NT2/D1 (cell line): ENCODE measurements at regions not wholly inside any gene's neighbourhood (a gene's known extent, or its start where the extent isn't known, plus 50 kb on each side); places are given as distances from the start of the nearest gene placed in this dataset.

Experiments
- YY1 ChIP-seq: IDR thresholded peaks from 2 replicates; pipeline ENCODE4 v1.6.1; 2011; ENCODE audit not compliant: insufficient read length, insufficient read depth
- ZNF274 ChIP-seq: IDR thresholded peaks from 2 replicates; pipeline ENCODE4 v1.6.1; 2011; ENCODE audit warnings: mild to moderate bottlenecking, low read depth, low read length

- TF ChIP-seq ZNF274 (no peak), YY1 (no peak)
These were observed 429.9 kb downstream of the NR4A2 start for GRCh38 chr2:155902635-155903034.
